COLO829 (cell line): ENCODE measurements at regions not wholly inside any gene's neighbourhood (a gene's known extent, or its start where the extent isn't known, plus 50 kb on each side); places are given as distances from the start of the nearest gene placed in this dataset.
"Not testable (repeated sequence)": the region's sequence is repeated elsewhere in the genome, so short reads cannot be mapped to it uniquely, and the experiment has no call there.

Experiments
- DNase-seq: peaks from one replicate; pipeline ENCODE4 v3.0.0; 2012; ENCODE audit warnings: low spot score

- no peak for DNase-seq
Observed at GRCh38 chr12:116687888-116688287, 50.0 kb downstream of the SPRING1 start.

- DNase-seq = no peak
Observed at GRCh38 chr12:116684891-116685290, 53.0 kb downstream of the SPRING1 start.

- no peak for DNase-seq
Observed at GRCh38 chr12:116677202-116677661, 60.6 kb downstream of the SPRING1 start.

- DNase-seq = peak; percentile 42
Observed at GRCh38 chr12:116675339-116676107, 62.3 kb downstream of the SPRING1 start.

- no peak for DNase-seq
Observed at GRCh38 chr12:116674643-116675183, 63.2 kb downstream of the SPRING1 start.

- DNase-seq = no peak
Observed at GRCh38 chr12:116673681-116674111, 64.2 kb downstream of the SPRING1 start.

- no peak for DNase-seq
Observed at GRCh38 chr12:116672842-116673516, 64.9 kb downstream of the SPRING1 start.

- no peak for DNase-seq
Observed at GRCh38 chr12:116672010-116672409, 65.9 kb downstream of the SPRING1 start.

GRCh38 chr12:116670859-116671258, 67.0 kb downstream of the SPRING1 start:
- no peak for DNase-seq

GRCh38 chr12:116667752-116668151, 70.1 kb downstream of the SPRING1 start:
- no peak for DNase-seq

GRCh38 chr12:116666829-116667228, 71.0 kb downstream of the SPRING1 start:
- not testable (repeated sequence) for DNase-seq

GRCh38 chr12:116666305-116666673, 71.6 kb downstream of the SPRING1 start:
- DNase-seq = no peak

- DNase-seq = no peak
Observed at GRCh38 chr12:116665666-116666304, 72.1 kb downstream of the SPRING1 start.

- DNase-seq = no peak
Observed at GRCh38 chr12:116664085-116664484, 73.8 kb downstream of the SPRING1 start.

- DNase-seq = no peak
Observed at GRCh38 chr12:116662612-116663144, 75.2 kb downstream of the SPRING1 start.

GRCh38 chr12:116661341-116661740, 76.5 kb downstream of the SPRING1 start:
- no peak for DNase-seq

GRCh38 chr12:116660740-116661139, 77.1 kb downstream of the SPRING1 start:
- not testable (repeated sequence) for DNase-seq

- no peak for DNase-seq
Observed at GRCh38 chr12:116659771-116660481, 77.9 kb downstream of the SPRING1 start.

GRCh38 chr12:116657921-116658495, 79.9 kb downstream of the SPRING1 start:
- DNase-seq = no peak

- no peak for DNase-seq
Observed at GRCh38 chr12:116656306-116656705, 81.6 kb downstream of the SPRING1 start.

GRCh38 chr12:116654226-116654743, 83.6 kb downstream of the SPRING1 start:
- DNase-seq = no peak
